CD4-positive, alpha-beta T cell treated with Interleukin-2 at 100 ng/mL for 4 hours (primary cell): ENCODE measurements at regions not wholly inside any gene's neighbourhood (a gene's known extent, or its start where the extent isn't known, plus 50 kb on each side); places are given as distances from the start of the nearest gene placed in this dataset.
"Not testable (repeated sequence)": the region's sequence is repeated elsewhere in the genome, so short reads cannot be mapped to it uniquely, and the experiment has no call there.

ENCODE experiments used
- DNase-seq: peaks from one replicate; pipeline ENCODE4 v3.0.0-alpha.2; 2020; ENCODE audit warnings: low spot score

DNA sequence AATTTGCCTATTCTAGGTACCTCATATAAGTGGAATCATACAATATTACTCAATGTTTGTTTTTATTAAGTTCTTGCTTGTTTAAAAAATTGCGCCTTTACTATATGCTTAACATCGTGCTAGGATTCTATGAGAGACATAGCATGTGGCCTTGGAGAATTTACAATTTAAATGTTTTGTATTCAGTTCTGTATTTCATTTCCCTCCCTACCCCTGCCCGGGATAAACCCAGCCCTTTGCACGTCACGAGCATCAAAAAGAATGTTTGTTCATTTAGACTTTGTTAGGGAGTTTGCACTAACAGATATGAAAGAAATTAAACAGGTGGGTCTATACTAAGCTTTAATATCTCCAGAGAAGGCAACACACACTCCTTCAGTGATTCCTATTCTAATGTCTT, 75.7 kb downstream of the C18orf54 start:
- DNase-seq, result no peak

DNA sequence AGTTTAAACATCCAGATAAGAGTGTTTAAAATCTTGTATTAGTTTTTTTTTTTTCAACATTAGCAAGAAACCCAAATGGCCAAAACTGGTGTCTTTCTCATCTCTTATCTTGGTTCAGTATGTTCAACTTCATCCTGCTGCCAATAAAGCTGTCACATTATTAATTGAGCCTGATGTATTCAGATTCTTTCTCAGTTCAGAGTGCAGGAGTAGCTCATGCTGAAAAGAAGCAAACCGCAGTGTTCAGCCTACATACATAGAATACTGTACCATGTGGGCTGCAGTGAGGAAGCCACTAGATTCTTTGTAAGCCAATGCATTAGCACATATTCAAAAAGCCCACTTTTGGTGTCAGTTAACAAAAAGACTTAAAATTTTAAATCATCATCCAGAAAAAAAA, 76.2 kb downstream of the C18orf54 start:
- DNase-seq, result no peak

DNA sequence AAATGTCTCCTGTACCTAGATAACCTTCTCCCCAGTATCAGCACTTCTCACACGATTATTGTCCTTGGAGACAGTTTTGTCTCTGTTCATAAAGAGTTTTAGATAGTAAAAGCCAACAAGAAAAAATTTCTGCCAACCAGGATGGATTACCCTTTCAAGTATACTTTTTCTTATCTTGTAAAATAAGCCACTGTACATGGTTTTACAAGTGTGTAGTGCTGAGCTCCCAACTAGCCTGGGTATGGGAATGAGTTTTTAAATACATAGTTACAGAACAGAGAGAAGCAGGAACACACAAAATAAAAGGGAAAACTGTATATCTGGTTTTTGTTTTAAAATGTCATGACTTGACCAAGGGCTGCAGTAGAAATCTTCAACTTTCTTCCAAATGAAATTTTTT, 76.7 kb downstream of the C18orf54 start:
- no peak for DNase-seq

DNA sequence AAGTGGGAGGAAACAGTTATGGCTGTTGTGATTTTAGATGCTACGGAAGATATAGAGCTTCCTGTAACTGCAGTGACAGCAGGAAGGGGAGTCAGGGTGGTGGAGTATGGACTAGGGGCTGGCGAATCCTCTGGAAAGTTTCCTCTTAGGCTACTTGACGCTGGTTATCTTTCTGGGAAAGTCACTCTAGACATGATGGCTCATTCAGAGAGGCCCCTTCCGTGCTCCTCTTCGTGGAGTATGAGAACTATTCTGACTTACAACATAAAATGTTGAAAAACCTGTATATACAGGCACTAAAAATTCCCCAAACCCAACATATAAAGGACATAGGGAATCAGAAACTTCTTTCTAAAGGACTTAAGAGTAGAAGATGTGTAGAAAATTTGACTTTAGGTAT, 78.8 kb downstream of the C18orf54 start:
- no peak for DNase-seq

DNA sequence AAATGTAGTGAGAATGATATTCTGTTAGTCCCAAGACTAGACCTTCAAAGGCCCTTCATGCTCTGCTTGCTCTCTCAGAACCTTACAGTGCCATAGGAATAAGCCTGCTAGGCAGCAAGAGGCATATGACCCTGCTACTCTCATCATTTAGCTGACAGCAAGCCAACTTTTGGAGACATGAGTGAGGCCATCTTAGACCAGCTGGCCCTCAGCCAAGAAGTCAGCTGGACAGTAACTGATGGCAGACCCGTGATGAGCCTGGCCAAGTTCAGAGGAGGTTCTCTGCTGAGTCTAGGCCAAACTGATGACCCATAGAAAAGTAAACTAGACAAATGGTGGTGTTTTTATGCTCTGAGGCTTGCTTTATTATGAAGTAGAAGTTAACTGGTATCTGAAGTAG, 82.6 kb downstream of the C18orf54 start:
- no peak for DNase-seq

DNA sequence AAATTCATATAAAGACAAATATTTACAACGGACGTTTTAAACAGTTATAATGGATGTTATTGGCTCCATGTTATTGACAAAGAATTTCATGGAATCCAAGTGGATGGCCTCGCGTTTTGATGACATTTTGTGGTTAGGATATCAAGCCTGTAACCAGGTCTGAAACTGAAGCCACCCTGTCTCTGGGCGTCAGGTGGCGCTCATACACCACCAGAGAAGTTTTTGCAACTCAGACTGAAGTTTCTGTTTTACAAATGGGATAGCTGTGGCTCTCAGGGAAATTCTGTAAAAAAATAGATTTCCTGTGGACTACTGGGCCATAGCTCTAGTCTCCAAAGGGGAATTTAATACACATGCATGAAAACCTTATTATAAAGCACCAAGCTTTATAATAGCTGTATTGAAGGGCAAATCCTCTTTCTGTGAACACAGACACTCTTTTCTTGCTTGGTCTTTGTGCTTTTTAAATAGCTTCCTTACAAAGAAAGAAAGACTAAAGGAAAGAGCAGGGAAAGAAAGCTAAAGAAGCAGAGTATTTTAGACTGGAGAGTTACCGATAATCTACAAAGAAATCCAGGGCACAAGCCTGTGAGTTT, 86.7 kb downstream of the C18orf54 start:
- peak; percentile 6 for DNase-seq

DNA sequence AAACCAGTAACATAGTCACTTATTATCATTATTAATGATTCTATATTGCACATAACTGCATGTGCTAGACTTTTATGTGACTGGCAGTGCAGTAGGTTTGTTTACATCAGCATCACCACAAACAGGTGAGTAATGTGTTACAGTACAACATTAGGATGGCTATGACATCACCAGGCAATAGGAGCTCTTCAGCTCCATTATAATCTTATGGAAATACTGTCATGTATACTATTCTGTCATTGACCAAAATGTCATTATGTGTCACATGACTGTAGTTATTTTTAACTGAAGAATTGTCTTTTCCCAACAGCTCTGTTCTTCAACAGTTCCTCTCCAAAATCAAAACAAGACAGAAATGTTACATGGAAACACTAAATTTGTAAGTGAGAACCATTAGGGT, 96.3 kb downstream of the C18orf54 start:
- no peak for DNase-seq

DNA sequence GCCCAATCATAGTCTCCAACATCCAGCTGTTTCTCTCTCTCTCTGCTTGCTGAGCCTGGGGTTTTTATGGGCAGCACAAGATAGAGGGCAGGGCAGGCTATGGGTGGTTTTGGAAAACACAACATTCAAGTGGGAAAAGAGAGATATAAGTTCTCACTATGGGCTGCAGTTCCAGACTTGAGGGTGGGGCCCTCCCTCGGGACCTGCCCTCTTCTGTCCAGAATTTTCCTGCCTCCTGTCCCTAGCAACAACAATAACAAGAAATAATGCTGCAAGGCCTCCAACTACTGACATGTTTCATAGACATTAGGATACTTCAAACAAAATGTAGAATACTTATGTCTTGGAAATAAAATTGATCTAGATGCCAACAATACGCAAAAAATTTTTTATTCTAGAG, 107.8 kb downstream of the C18orf54 start:
- DNase-seq, result no peak

DNA sequence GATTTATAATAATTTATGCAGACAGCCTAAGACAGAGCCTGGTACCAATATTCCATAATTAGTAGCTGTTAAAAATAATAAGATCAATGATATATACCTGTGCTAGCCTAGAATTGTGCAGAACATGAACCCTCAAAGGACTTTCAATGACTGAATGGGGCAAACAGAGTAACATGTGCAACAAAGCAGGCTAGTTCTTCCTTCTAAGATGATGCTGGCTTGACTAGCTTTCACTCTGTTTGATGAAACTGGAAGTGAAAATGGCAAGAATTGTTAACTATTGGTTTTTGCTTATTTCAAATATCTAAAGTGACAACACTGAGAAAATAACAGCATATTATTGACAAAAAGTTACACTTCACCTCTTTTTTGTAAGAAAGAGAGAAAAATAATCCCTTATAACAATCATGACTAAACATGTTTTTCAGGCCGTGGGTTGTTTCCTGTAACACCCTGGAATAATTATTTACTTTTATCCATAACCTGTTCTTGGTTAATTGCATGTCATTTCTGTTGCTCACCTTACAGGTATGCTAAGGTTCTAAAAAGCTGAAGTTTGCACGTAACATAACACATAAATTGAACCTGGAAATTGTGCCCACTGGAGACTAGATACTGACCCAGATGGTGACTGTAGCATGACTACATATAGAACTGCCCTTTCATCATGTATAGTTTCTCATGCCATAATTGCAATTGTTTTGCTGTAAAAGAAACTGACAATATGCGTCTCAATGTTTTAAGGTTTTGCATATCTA, 108.7 kb downstream of the C18orf54 start:
- no peak for DNase-seq

DNA sequence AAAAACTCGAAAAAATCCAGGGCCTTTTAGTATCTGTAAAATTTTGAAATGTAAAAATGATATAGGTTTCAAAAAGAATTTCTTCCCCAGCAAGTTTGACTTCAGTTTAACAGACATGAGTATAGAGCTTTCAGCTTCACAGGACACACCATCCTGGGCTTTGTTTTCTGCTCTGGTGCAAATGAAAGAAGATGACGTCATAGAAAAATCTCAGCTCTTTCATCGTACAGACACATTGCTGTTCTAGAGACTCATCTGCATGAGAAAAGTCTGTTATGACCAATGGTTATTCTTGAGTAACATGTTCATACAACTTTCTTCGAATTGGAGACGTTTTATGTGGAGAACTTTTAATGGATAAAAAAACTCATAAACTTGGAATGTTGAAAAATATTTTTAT, 111.7 kb upstream of the DYNAP start:
- no peak for DNase-seq

DNA sequence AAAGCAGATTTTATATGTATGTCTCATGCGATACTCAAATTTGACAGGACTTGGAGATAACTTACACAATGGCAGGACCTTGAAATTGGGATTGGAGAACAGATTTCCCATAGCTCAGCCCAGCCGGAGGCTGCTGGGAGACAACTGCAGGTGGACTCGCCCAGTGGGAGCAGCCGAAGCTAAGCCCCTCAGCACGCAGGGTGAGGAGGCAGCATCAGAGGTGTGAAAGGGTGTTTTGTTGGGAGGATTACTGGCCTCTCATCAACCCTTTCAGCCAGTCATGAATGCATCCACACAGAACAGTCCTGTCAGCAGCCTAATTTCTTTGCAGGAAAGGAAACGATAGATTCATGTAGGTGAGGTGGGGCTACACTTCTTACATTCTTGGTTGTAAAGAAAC, 110.4 kb upstream of the DYNAP start:
- DNase-seq, result no peak

DNA sequence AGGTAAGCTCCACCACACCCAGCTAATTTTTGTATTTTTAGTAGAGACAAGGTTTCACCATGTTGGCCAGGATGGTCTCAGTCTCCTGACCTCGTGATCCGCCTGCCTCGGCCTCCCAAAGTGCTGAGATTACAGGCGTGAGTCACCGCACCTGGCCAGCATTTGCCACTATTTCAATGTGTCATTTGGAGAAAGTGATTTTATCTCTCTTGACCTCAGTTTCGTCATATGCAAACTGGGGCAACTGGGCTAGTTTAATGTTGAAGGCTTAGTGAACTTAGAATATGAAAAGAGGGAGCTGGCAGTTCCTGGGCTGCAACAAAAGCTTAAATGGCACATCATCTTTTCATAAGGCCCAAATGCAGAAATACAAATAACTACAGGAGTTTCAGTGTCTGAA, 88.6 kb upstream of the DYNAP start:
- not testable (repeated sequence) for DNase-seq

DNA sequence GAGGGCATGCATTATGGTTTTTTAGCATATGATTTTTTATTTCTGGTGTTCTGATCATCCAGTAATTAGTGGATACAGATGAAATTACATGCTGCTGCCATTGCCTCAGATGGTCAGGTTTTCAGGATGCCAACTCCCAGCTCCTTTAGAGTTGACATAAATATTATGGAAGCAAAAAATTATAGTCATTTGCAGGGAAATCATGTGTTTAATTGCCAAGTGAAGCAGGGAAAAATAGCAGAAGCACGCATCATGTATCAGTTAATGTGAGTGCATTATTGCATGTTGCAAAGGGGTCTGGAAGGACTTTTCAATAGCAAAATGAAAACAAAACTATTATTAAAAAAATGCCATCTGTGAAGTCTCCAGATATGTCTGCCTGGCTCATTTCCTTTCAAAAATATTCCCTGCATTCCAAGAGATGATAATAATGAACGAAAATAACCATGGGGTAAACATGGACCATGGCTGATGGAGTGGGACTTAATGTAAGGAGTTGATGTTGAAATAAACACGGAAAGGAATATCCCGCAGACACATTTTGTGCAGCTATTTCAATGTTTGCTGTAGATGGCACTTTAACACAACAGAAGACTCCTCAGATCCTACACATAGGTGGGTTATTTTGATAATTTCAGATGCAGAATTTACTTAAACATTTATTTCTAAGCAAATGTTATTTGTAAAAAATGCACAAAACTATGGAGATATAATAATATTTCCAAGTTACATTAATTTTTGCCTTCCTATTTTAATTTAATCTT, 87.7 kb upstream of the DYNAP start:
- no peak for DNase-seq

DNA sequence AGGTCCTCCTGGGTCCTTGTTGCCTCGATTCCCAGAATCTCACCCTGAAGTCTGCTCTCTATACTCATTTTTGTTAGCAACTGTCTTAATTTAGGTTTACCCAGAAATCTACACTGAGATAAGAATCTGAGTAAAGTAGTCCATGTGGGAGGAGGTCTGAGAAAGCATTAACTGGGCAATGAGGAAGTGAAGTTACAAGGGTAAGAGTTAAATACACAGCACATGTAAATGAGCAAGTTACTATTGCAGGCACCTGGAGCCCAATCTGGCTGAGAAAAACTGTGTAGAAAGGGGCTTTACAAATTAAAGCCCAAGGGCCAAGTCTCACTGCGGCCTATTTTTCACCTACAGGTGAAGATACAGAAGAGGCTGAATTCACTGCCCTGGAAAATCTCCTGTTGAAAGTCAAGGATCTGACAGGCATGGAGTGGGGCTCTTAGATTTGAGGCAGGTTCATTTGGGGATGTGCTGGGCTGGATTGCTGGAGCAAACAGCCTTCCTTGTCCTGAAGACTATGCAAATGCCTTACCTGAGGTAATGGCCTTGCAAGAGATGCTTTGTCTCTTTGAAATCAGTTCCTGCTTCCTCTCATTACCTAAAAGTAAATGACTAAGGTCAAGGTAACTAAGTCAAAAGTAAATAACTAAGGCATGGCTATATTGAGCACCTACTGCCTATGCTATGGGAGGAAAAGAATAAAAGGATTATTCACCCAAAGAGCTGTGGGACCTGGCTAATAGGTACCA, 84.4 kb upstream of the DYNAP start:
- no peak for DNase-seq

DNA sequence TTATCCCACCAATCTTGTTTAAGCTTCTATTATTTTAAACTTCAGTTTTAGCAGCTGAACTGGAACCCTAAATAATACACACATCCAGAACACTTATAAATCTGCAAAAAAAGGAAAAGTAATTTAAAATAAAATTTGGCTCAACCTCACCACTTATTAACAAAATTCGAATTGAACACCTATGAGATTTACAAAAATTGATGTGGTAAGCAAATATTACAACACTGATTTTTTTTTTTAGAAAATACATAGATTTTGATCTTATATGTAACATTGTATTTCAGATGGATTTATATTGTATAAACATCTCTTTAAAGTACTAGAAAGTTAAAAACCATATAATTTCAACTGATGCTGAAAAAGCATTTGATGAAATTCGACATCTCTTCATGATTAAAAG, 81.3 kb upstream of the DYNAP start:
- no peak for DNase-seq

DNA sequence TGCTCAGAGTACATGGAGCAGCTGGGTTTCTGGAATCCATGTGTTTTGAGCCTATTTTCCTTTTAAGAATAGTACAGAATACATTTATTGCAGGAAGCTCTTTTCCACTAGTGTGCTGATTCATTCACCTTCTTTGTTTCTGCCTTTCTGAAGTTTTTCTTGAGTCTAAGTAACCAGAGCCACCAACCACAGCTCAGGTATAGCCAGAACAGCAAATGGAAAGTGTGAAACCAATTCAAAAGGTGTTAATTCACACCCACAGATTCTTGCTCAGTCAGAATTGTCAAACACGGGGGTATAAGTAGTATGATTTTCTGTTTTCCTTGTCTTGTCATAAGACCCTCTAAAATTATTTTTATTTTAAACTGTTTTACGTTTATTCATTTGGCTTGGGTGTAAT, 75.9 kb upstream of the DYNAP start:
- no peak for DNase-seq

DNA sequence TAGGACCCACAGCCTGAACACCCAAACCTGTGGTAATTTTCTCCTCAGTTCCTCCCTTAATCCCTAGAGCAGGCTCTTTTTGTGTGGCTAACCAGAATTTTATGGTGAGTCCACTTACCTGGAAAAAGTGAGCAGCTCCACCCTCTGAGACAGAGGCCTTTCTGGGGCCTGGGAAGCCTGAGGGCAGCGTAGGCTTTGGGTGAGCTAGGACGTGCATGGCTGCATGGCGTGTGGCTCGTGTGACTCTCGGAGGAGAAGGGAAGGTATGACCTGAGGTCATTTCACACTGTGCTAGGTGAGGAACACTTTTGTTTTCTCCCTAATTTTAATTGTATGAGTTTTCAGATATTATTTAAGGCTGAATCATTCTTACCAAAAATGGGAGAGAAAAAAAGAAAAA, 73.5 kb upstream of the DYNAP start:
- no peak for DNase-seq

DNA sequence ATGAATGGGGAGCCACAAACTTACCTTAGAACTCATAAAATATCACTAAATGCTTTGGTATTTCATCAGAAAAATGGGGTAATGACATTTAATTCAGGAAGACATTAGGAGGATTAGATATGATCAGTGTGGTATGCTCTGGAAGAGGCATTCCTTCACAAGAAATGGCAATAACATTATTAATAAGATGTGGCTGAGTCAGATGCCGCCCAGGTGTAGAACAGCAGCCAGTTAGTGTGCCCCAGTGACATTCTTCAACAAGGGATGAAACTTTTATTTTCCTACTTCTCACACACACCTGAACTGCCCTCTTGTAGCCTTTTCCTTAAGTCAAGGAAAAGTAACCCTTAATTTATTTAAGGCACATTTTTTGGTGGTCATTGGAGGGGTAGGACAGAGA, 69.2 kb upstream of the DYNAP start:
- no peak for DNase-seq

DNA sequence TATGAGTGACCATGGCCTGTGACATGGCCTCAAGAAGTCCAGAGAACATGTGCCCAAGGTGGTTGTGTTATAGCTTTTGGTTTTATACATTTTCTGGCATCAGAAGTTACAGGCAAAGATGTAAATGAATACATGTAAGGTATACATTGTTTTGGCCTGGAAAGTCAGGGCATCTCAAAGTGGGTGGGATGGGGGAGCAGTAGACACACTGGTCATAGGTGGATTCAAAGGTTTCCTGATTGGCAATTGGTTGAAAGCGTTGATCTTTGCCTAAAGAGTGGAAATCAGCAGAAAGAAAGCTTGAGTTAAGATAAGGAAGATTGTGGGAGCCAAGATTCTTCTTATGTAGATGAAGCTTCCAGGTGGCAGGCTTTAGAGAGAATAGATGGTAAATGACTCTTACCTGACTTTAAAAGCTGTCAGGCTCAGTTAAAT, 62.1 kb upstream of the DYNAP start:
- no peak for DNase-seq

DNA sequence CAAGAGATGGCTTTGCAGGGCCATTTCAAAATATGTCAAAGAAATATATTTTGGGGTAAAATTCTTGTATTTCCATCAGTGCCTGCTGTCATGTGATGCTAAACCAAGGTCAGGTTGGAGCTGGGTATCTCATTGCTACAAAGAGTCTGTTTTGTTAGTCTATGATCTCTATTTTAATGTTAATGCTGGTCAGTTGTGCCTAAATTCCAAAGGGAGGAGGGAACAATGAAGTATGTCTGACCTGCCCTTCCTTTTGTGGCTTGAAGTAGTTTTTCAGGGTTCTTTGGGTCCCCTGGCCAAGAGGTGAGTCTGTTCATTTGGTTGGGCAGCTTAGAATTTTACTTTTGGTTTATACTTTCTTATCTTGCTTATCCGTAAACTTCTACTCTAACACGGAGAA, 61.6 kb upstream of the DYNAP start:
- DNase-seq, result no peak

DNA sequence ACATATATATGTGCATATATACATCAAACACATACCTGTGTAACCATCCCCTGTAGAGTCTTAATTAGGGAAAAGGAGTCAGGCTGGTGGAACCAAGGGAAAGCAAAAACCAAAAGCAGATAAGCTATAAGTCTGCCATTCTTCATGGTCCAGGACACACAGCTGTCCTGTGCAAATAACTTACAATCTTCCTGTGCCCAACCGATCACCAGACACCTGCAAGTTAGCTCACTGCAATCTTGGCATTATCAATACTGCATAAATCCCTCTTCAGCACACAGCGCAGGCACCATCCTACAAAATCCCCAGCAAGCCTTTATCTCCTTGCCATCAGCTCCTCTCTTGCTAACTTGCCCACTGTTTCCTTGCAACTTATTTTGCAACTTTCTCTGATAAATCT, 60.8 kb upstream of the DYNAP start:
- DNase-seq, result no peak

DNA sequence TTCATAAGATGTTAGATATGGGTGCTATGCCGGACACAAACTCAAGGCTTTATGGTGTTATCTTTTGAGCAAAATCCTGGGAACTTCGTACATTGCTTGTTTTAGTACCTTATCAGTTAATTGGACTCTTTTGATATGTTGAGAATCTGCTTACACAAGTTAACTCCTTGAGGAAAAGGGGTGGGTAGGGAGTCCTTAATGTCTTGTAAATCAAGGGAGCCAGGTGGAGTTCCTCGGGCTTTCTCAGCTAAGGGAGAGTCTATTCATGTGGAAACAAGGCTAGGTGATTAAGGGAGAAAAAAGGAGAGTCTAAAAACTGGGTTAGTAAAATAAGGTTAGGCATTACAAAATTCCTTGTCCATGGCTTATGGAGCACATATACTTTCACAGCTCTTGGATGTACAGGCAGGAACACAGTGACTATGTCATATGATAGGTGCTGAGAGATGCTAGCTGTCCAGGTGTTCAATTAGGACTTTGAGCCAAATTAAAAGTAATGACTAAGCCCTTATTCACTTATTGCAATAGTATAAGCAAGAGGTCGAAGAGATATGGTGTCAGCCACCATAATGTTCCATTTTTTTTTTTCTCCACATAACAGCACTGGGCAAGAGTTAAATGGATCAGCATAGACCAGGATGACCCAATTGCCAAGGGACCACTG, 59.5 kb upstream of the DYNAP start:
- DNase-seq, result no peak
